ENCODE measurements at regions not wholly inside any gene's neighbourhood (a gene's known extent, or its start where the extent isn't known, plus 50 kb on each side); places are given as distances from the start of the nearest gene placed in this dataset.

DNA sequence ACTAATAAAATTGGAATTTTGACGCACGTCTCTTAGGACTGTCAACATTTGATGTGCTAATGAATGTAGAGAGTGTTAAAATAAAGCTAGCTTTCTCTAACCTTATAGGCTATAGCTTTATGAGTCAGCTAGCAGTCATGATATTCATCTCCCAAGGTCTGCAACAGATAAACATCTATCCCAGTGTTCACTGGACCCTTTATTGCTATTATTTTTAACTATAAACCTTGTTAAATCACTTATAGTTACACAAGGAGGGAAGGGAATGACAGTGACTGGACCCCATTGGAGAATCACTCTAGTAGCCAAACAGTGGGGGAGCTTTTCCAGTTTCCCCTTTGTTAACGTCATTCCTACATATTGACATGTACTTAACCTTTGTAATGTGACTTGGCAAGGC is 67.9 kb upstream of the SHISA3 start:
- TF ChIP-seq, protein P1, sequence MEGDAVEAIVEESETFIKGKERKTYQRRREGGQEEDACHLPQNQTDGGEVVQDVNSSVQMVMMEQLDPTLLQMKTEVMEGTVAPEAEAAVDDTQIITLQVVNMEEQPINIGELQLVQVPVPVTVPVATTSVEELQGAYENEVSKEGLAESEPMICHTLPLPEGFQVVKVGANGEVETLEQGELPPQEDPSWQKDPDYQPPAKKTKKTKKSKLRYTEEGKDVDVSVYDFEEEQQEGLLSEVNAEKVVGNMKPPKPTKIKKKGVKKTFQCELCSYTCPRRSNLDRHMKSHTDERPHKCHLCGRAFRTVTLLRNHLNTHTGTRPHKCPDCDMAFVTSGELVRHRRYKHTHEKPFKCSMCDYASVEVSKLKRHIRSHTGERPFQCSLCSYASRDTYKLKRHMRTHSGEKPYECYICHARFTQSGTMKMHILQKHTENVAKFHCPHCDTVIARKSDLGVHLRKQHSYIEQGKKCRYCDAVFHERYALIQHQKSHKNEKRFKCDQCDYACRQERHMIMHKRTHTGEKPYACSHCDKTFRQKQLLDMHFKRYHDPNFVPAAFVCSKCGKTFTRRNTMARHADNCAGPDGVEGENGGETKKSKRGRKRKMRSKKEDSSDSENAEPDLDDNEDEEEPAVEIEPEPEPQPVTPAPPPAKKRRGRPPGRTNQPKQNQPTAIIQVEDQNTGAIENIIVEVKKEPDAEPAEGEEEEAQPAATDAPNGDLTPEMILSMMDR (IDR thresholded peaks at IDR 0.05; ENCODE audit: low read depth, low read length) = no peak
- TF ChIP-seq EZH2phosphoT487 (IDR thresholded peaks at IDR 0.05; ENCODE audit: low read depth) = no peak
